HG03571 (cell line): ENCODE measurements at regions not wholly inside any gene's neighbourhood (a gene's known extent, or its start where the extent isn't known, plus 50 kb on each side); places are given as distances from the start of the nearest gene placed in this dataset.
A peak's percentile ranks its signal among the peaks of the same experiment; 100 is the strongest.

Source experiments
- ATAC-seq: cut with Tn5 transposase; IDR thresholded peaks from one replicate; pipeline ENCODE4 v1.9.1; 2021; ENCODE audit not compliant: unreplicated experiment

DNA sequence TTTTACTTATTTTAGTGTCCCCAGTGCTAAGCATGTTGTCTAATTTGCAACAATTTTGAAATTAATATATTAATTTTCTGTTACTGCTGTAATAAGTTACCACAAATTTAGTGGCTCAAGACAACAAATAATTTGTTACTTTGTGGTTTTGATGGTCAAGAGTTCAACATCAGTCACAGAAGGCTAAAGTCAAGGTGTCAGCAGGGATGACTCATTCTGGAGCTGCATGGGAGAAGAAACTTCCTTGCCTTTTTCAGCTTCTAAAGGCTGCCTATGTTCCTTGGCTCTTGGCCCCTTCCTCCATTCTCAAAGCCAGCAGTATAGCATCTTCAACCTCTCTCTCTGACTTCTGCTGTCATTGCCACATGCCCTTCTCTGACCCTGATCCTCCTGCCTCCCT is 271.8 kb downstream of the HLX start:
- ATAC-seq, result no peak

DNA sequence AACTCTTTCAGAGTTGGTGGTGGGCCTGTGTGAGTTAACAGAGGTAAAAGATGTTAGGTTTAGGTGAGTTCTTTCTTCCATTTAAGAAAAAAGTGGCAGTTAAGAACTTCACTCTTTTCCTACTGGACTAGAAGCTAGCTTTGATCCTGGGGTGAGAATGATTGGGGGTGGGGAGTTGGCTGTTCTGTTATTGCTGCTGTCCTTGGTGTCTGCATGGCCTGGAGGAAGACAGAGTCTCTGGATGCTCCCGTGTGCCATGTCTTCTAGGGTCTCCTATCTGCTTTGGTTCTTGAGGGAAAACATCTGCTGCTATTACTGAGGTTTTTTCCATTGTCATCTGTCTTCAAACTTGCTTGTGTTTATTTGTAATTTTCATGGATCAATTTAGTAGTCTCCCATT is 275.7 kb downstream of the HLX start:
- no peak for ATAC-seq

DNA sequence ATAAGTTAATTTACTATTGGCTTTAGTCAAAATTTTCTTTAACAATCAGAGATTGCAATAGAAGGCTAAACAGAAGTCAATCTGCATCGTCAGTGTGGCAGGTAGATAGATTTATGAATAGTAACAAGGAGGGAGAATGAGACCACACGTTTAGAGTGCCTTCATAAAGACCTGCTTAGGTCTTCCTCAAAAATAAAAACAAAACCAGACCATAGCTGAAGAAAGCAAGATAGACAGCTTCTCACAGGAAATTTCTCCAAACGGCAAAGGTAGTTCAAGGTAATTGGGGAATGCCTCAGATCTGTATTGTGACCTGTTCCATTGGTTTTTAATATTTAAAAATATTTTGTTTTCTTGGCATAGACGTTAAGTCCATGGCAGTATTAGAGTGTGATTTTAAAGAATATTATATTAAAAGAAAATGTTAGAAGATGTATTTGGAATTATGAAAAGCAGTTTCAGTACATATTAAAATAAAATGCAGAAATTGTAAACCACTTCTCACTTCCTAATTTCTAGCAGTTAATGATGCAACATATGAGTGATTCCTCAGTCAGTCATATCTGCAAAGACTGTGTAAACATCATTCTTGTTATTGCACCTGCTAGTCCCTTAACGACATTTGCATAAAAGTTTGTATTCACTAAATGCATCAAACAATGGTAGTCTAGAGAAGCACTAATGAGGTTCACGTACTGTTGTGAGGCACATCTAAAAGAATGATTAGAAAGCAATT is 278.0 kb downstream of the HLX start:
- peak; percentile 92 for ATAC-seq

DNA sequence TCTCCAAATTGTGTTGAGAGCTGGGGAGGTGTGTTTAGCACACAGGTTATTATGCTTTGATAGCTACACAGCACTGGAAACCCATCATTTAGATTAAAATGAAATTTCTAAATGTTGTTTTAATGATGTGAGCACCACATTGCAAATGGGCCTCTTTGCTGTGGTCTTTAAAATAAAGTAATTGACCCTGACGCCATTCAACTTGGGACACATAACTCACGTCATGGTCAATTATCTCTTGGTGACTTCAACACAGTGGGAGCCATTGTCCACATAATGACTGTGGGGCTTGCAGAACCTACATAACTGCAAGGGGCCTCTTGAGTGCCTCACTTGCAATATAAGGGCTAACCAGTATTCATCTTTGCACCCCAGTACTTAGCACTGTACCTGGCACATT is 280.4 kb downstream of the HLX start:
- no peak for ATAC-seq

DNA sequence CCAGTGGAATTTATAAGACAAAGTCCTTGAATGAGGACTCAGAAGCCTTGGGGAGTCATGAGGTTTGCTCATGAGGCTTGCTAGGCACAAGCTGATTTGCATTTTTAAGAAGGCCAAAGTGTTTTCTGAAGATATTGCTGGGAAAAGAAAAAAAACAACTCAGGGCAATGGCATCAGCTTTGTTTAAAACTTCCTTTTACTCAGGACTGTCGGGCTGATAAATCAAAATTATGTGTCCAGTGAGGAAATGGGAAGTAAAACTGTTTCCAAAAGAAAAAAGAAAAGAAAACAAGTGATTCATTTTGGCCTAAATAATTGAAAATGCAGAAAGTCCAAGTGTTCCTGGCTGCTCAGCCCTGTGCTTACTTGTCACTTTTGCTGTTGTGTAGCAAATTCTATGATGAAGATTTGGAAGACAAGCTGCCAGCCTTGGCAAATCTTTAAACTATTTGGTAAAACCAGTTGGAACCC is 282.4 kb downstream of the HLX start:
- no peak for ATAC-seq

DNA sequence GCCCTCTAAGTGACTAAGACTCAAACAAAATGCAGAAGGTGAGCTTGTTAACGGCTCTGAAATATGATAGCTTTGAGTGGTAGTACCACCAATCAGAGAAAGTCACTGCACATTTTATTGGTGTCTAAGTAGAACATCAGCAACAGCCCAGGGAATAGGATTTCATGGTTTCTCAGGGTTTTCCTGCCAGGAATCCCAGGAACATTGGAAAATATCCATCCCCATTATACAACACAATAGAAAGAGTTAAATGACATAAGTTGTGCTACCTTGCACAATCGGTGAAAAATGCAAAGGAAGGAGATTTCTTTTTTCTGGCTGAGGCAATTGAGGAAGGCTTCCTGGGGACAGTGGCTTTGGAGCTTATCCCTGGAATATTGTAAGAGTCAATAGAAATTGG is 283.1 kb downstream of the HLX start:
- ATAC-seq, result no peak

DNA sequence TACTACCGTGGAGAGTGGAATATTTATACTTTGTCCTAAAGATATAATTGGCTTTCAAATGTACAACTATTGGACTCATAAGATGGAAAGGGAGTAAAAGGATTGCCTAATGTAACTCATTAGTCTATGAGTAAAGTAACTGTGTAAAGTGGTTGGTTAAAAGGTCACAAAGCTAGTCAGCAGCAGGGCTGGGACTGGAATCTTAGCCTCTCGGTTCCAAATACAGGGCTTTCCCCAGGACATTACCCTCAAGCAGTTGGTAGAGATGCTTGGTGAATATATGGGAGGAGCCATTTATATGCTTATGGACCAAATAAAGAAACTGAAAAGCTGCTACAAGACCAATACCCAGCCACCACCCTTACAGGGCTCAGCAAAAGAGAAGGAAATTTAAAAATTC is 283.7 kb downstream of the HLX start:
- no peak for ATAC-seq

DNA sequence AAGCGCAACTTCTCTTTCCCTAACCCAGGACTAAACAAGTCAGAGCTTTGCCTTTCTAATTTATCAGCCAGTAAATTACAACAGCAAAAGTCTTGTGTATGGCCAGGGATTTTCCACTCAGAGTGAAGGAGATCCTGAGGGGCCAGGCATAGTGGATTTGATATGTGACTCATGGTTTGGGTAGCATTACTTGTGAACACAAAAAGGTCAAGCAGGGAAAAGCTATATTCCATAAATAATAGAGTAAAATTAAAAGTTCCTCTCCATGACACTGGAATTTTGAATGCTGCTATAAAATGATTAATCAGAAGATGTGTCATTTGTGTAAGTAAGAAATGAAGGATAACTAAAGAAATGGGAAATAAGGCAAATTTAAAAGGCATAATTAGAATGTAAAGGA is 284.8 kb downstream of the HLX start:
- ATAC-seq, result no peak

DNA sequence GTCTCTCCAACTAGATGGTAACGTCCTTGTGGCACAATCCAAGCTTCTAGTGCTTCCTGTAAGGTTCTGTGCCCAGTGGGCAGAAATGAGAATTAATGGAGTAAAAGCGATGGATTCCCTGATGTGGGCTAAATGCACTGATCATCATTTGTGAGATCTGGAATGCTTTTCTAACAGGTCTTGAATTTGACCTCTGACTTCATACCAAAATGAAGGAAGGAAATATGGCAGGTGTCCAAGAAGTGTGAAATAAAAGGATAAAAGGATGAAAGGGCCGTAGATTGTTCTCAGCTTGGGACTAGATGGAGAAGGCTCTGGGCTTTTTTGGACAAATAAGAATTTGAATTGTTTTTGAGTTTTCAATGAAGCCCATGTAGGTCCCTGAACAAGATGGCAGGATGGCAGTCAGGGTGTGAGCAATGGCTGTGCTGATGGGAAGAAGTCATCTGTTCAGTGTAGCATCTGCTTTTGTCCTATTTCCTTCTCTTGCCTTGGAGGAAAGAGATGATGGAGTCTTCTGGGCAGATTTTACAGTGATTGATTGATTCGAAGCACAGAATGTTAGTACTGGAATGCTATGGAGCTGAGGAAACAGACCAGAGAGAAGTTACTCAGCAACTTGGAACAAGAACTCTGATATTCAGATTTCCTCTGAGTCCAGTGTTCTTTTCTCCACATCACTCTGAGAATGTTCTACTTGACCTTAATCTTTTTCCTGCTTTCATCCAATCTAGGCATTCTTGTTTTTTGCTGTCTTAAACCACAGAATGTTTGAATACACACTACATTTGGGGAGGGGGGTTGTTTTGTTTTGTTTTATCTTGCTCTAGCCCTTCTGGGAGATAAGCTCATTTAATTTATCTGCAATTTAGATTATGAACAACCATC is 286.0 kb downstream of the HLX start:
- ATAC-seq, result no peak

DNA sequence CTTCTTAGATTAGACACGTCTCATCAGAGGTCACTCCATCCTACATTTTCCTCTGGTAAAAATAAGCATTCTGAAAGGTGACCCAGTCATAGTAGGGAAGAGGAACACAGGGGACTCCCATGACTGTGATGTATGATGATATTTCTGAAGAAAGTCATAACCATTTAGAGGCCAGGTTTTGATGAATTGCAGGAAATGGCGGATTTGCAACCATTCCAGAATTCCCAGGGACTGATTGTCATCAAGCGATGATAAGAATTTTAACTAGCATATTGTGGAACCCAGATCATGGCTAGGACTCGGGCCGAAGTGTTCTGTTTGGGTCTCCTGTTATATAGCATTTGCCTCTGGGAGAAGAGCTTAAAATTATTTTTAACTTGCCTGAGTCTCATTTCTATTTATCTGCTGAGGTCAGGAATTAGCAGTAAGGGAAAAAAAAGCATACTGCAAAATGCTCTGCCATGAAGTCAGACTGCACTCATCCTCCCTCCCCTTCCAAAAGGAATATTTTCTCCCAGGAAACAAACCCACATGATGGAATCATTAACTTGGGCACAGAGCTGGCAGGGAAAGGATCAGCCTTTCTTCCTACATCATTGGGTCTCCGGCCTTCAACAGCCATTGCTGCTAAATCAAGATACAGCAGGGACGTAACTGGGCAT is 286.7 kb downstream of the HLX start:
- ATAC-seq, result no peak

DNA sequence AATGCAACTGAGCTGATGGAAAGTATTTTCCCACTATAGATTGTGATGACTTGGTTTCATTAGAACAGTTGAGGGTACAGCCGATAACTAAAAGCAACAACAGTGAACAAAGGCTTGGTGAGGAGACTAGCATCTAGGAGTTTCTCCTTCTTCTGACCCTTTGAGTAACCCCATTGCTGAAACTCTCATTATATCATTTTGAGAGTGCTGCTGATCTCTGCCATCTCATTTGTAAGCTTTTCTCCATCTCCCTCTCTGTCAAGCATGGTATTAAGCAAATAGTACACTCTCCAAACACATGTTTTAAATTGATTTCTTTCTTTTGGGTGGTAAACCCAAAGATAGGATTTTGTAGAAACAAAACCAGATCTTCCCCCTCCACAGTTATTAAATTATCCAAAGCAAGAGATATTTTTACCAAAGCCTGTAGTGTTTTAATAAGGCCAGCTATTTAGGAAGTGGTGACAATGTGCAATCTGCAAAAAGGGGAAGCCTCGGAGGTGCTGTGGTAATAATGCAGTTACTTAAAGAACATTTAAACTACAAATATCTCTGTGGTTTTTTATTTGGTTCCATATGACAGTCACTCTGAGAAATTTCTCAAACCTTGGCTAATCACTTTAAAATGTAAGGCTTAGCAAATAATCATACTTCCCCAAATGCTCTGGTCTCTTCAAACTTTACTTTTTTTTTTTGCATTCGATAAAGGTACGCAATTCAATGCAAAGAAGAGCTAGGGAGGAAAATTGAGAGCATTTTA is 287.5 kb downstream of the HLX start:
- ATAC-seq, result peak; percentile 92

DNA sequence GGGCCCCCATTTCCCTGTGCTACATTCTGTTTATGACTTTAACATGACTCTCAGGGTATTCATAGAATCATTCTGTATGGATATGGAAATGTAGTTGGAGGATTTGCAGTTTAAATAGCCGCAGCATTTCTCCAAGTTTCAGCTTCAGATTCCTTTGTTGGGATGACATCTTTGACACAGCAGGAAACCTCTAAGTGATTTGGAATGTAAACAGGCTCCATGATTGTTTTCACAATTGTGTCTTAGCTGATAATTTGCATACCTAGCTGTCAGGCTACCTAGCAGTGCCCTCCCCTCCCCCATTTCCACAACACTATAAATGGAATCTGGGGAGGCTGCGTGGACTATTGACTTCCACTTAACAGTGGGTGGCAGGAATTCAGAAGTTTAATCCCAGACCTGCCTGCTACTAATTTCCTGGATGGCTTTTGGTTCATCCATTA is 290.2 kb downstream of the HLX start:
- ATAC-seq, result no peak

DNA sequence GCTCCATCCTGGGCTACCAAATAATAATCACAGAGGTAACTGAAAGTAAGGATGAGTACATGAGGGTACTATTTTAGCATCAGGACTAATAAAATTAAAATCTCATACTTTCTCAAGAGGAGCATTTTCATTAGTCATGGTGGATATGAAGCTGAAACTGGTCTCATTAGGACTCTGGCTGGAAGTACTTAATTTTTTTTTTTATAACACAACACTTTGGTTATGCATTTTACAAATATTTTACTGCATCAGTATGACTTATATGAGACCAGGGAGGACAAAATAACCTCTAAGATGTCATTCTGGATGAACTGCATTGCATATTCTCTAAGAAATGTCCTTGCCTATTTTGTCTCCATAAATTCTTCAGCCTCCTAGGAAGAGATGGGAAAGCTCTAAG is 290.9 kb downstream of the HLX start:
- no peak for ATAC-seq

DNA sequence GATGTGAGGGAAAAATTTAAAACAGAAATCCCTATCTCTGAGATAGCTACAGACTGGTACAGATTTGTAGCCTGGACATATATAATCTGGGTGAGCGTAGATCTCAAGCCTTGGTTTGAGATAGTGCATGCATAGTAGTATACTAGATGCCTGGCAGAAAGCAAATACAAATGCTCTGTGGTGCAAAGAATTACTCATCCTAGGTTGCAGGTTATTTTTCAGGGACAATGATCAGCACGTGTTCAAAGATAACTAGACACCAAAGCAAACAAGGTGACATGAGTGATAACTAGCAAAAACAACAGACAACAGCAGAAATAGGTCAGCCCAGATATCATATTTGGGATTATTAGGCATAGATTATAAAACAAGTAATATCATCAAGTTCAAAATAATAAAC is 292.5 kb downstream of the HLX start:
- ATAC-seq, result no peak

DNA sequence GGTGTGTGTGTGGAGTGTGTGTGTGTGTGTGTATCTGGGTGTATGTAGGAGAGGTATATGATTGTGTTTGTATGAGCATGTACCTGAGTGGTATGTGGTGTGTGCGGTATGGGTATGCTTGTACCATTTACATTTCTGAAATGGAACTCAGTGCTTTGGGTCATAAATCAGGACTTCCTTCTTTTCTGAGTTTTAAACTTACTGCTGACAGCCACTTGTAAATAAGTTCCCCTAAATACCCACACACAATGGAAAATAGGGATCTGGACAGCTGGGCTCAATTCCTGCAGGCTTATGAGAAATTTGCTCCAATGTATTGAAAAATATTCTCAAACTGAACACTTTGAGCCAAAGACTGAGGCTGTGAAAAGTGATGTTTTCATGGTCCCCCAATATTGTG is 293.6 kb downstream of the HLX start:
- ATAC-seq, result no peak

DNA sequence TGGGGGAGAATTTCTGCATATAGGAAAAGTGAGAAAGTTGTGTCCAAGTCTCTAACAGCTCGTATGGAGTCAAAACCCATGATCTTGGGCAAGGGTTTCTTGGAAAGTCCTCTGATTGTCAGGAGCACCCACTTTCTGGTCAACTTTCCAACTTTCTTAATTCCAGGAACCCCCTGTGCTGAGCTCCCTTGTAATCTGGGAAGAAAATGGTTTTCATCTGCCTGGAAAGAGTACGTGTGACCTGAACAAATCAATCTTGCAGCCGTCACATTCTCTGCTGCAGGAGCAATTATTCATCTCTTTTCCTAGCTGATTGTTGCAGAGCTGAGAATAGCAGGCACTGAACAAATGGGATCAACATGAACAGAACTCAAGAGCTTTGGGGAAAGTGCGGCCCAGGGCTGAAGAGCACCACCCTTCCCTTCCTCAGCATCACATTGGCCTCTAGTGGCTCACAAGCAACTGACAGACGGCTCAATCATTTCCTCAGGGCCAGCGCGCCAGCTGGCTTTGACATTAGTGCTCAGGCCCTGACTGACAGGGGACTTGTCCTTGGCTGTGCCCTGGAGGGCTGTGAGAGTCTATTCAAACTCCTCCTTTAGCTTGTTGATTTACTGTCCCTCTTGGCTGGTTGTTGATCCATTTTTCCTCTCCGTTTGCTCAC is 295.2 kb downstream of the HLX start:
- ATAC-seq, result no peak

DNA sequence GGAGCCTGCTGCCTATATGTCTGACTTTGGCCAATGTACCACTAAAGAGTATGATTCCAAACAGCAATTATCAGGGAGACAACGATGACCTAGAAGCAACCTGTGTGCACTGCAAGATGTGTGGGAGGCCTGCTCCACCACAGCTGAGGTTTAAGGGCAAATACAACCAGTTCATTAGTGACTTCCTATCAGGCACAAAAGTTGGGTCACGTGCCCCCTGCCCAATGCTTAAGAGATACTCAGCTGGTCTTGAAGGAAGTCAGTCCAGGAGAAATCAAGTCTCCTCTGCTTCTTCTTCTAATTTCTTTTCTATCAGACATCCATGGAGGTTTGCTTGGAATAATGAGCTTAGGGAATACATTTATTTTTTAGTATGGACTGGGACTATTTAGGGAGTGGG is 296.0 kb downstream of the HLX start:
- ATAC-seq, result no peak

DNA sequence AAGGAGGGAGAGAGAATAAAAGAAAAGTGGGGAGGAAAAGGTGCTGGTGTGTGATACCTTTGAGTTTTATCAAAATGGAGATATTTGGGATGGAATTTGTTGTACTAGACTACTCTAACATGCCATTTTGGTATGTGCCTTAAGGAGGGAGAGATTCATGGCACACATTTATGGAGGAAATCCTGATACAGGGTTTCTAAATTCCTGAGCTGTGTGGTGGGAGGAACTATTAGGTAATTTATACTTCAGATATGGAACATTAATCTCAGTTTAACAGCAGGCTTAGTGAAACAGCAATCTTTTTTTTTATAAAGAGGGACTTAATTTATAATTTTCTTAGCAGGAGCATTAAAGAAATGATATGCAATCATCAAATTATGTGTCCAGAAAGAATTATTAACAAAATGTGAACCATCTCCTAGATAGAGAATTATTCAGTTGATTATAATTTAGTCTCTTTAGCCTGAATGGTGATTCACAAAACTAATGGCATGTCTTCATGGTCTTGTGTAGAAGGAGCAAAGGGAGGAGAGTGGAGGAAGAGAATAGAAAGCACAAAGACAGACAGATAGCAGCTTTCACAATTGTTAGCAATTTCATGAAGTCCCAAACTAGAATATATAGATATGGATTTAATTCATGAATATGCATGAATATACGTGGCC is 301.6 kb downstream of the HLX start:
- no peak for ATAC-seq

DNA sequence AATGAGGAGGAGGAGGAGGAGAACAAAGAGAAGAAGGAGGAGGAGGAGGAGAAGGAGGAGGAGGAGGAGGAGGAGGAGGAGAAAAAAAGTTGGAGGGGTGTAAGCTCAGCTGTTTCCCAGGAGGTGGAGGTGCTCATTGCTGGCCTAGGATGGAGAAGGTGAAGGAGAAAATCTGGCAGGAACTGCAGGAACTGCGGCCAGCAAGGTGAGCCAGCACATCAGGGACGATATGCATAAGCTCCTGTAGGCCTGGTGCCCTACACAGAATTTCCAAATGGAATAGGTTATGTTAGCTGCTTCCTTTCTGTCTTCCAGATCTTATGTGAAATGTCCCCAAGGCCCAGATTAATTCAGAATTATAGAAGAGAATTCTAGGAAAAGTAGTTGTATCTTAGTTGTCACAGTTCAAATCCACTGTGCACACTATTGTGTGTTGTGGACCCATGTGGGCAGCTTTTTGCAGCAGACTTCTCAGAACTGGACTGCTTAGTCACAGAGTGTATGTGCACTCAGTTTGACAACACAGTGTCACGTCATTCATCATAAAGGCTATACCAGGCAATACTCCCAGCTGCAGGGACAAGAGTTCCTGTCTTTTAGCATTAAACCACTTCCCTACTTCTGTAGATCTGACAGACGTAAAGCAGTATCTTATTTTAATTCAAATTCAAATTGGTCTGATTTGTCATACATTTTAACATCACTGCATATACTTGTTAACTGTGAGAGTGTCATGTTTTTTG is 303.7 kb downstream of the HLX start:
- no peak for ATAC-seq
